NCI-H2196 treated with DMSO at 0.1 percent for 48 hours (cell line): ENCODE measurements at regions not wholly inside any gene's neighbourhood (a gene's known extent, or its start where the extent isn't known, plus 50 kb on each side); places are given as distances from the start of the nearest gene placed in this dataset.
A peak's percentile ranks its signal among the peaks of the same experiment; 100 is the strongest.

ENCODE experiments used
- DNase-seq: peaks from one replicate; lab custom pipeline; 2025; ENCODE audit not compliant: unreplicated experiment; lab: John Stamatoyannopoulos, UW

DNA sequence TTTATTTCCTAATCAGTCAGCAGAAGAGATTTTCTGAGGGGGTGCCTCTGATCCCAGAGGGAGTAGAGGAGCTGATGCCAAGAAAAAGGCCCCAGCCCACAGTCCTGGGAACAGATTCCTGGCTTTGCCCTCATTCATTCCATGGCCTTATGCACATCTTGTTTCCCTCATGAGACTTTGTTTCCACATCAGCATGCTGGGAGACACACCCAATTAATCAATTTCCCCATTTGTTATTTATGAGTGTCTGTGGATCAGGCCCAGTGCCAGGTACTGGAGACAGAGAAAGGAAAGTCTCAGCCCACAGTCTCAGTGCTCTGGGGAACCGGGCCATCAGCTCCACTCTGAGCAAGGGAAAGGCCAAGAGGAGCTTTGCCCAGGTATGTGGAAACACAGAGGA lies 496.2 kb upstream of the ZMIZ1 start:
- no peak for DNase-seq

DNA sequence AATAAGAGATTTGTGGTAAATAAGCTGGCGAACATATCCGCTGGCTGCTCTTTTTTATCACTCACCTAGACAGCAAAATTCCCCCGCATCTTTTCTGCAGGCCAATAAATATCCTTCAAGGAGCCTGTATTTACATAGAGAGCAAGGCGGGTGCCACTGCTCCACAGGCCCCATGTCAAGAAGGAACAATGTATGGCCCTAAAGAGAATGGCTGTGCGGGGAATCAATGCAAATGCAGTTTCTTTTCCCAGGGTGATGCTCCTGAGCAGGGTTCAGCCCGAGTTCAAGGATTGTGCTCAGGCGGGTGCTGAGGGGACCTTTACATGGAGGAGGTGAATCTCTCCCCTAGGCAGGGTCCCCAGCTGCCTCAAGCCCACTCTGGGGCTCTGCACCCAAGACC lies 494.2 kb upstream of the ZMIZ1 start:
- no peak for DNase-seq

DNA sequence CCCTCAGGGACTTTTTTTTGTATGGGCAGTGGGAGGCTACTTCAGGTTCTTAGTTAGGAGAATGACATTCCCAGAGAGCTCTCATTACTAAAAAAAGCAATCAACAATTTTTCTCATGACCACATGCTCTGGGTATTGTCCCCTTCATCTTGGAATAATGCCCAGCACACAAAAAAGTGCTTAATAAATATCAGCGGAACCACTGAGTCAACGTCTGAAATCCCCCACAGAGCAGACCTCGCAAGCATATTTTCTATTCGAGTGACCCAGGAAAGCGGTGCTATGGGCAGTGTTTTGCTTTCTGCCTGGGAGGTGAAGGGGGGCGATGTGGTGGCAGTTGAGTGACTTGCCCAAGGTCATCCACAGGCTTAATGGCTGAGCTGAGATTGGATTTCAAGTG lies 493.4 kb upstream of the ZMIZ1 start:
- DNase-seq: no peak

DNA sequence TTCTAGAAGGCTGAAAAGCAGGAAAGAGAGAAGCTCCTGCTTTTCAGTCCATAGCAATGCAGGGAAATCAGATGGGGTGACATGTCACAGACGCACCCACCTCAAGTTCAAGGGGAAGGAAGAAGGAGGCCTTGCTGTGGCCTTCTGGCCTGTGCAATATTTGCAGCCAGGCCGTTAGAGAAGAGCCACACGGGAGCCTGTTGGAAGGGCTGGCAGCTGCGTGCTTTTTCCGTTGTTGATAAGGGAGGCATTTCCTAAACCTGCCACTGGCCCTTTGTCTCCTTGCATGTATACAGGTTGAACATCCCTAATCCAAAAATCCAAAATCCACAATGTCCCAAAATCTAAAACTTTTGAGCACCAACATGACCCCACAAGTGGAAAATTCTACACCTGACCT lies 492.5 kb upstream of the ZMIZ1 start:
- no peak for DNase-seq

DNA sequence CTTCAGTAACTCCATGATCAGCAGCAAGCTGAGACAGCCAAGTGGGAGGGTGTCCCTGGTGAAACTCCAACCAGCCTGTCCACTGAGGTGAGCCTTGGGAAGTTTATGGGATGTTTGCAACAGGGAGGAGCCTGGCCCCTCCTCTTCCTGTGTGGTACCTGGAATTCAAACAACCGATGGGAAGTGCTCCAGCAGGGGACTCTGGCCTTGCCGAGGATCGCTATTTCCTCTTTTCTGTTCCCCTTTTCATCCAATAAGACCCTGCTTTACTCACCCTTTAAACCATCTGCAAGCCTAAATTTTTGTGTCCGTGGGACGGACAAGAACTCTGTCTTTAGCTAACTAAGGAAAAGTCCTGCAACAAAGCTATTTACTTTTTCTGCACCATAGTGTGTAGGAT lies 491.1 kb upstream of the ZMIZ1 start:
- no peak for DNase-seq

DNA sequence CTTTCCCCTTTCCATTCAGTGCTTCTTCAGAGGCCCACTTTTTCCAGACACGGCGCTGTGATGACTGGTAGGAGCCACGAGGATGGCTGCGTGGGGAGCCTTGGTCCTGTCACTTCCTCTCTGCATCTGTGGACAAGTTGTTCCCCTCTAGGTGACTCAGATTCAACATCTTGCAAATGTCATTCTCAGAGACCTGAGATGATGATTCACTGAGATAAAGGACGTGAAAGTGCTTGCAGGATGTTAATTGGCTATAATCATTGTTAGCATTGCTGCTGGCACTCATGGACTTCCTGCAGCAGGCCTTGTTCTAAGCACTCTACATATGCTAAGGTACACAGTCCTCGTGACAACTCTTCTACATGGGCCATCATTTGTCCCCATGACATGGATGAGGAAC lies 489.8 kb upstream of the ZMIZ1 start:
- no peak for DNase-seq

DNA sequence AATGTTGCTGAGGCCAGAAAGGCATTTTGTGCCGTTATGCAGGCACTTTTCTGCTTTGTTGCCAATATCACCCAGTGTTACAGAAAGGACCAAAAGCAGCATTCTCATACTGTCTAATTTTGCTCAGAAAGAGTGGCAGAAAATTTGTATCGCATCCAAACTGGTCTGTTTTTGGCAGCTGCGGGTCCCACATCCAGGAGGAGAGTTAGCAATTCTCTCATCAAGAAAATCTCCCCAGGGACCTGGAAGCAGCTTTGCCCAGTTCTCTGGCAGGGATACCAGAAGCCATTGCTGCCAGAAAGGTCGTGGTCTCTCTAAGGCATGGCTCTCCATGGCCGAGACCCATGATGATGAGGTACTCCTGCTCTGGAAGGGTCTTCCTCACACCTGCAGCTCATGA lies 489.2 kb upstream of the ZMIZ1 start:
- DNase-seq: no peak

DNA sequence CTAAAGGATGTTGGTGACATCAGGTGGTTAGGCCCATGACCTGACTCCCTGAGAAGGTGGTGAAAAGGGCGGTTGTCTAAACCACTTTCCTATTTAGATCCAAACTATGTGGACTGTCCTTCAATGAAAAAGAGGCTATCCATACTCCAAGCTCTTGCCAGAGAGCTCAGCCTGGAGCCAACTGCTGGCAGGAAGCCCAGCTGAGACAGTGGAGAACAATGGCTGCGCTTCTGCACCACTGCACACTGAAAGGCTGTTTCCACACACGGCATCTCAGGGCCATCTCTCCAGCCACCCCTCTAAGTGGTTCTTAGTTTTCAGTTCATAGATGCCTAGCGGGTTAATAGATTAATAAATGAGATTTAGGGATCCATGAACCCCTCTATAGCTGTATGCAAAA lies 488.8 kb upstream of the ZMIZ1 start:
- peak; percentile 49 for DNase-seq

DNA sequence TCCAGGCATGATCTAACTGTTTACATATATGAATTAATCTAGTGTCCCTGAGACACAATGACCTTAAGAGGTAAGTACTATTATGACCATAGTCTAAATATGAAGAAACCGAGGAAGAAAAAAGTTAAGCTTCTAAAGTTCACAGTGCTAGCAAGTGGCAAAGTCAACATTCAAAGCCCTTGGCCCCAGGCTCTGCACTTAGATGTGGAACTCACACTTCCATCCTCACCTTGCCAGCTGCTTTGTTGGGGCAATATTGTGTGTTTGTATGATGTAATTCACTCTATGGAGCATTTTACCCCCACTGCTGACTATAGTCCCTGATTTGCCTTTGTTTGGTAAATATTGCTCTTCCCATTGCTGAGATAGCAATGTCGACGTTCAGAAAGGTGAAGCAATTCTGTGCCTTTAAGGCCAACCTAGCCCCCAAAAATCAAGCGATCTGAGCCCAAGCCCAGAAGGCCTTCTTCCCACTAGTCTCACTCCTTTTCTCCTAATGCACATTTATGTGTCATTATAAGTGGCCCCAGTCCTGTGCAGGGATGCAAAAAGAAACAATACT lies 487.6 kb upstream of the ZMIZ1 start:
- no peak for DNase-seq

DNA sequence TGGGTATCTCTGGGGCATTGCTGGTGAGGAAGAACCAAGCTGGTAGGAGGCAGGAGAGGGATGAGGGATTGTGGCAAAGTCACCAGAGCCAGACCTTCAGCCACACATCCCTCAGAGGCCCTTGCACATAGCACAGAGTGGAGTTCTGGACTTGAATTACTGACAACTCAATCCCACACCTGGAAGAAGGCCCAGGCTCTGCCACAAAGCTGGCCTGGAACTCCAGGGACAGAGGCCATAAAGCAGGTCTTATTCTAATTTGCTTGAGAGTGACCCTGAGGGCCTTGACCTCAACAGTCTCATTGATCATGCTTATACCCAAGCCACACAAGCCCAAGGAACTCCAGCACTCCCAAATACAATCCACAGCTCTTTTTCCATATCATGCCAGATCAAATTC lies 486.2 kb upstream of the ZMIZ1 start:
- DNase-seq: no peak

DNA sequence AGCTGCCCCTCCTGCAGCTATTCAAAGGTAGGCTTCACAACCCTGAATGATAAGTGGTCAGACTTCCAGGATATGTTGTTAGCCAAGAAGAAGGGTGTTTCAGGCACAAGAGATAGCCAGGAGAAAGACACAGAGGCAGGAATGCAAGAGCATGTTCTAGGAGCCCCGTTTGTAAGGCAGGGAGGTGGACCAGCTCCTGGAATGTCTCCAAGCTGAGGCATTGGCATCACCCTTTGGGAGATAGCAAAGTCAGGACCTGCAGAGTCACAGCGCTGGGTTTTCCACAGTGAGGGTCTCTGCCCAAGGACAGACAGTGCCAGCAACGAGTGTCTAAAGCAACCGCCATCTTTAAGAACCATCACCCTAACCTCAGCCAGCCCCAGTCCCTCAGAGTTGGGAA lies 484.5 kb upstream of the ZMIZ1 start:
- DNase-seq: no peak

DNA sequence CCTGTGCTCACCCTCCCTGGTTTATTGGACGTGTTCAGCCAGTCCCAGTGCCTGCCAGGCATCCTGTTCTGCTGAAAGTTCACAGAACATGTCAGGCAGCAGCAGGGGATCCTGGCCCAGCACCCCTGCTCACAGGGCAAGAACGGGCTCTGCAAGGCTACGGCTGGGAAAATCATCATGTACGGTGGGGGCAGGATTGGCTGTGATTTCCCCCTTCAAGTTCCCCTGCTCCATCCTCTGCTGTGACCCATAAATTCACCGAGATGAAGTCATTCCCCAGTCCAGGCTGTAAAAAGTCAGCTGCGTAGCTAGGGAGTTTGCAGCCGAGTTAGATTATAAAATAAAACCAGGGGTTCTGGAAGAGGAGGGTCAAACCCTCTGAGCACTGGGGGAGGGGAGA lies 484.1 kb upstream of the ZMIZ1 start:
- no peak for DNase-seq

DNA sequence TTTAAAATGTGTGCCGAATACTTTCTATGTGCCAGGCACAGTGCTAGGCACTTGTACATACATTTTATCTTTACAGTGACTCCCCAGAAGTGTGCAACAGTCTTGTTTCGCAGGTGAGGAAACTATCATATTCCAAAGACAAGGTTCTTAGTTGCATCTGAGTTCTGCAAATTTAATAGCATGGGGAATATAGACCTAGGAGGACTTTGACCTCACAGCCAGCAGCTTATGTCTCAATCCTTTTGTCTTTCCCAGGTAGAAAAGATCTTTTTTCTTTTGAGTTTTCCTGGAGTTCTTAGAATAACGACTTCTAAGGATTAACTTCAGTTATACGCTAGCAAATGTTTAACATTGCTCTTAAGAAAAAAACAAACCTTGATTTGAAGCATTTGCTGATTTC lies 482.8 kb upstream of the ZMIZ1 start:
- DNase-seq: no peak

DNA sequence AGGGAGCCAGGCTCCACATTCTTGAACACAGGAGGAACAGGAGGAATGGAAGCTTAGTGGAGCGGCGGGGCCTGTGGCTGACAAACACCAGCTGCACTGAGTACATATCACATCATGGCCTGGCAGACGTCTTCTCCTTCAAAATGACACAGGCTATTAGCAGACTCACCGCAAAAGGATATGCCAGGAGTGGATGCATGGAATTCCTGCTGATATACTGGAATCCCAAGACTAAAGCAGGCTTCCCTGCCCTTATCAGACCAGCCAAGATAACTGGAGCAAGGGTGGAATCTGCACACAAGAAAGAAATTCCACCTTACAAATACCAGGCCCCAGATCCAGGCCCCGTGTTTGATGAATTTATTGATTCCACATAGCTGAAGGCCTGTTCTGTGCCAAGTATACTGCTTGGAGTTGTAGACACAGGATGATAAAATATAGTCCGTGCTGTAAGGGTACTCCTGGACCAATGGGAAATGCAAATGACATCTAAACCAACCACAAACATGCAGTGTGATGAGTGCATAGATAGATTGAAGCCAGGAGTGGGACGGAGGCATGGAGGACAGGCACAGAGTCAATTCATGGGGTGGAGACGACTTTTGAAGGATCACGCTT lies 480.5 kb upstream of the ZMIZ1 start:
- no peak for DNase-seq

DNA sequence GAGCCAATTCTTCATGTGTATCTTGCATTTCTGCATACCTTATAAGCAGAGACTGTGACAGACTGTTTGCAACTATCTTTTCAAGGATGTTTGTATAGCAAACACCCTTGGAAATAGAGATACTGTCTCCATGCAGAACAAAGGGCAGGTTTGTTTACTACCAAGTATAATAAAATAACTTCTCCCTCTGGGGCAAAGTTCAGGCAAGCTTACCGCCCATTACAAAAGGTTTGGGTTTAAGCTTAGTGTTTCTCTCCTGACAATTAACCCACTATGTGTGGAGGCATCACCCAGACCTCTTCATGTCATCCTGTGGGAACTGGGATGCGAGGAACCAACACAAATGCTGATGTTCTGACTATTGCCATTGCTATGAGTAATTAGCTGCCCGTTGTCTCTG lies 479.1 kb upstream of the ZMIZ1 start:
- DNase-seq: no peak

DNA sequence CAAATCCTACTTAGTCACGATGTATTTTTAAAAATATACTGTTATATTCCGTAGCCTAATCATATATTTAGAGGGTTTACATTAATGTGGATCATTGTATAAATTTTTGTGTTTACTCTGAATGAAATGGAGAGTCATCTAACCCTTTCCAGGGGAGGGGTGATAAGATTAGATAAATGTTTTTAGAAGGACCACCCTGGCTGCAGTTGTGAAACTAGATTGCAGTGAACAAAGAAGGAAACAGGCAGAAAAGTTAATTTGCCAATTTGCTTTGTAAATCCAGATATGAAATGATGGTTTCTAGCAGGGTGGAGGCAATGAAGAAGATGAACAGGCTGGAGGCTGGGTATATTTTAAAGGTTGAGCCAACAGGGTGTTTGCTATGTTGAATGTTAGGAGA lies 477.7 kb upstream of the ZMIZ1 start:
- DNase-seq: no peak

DNA sequence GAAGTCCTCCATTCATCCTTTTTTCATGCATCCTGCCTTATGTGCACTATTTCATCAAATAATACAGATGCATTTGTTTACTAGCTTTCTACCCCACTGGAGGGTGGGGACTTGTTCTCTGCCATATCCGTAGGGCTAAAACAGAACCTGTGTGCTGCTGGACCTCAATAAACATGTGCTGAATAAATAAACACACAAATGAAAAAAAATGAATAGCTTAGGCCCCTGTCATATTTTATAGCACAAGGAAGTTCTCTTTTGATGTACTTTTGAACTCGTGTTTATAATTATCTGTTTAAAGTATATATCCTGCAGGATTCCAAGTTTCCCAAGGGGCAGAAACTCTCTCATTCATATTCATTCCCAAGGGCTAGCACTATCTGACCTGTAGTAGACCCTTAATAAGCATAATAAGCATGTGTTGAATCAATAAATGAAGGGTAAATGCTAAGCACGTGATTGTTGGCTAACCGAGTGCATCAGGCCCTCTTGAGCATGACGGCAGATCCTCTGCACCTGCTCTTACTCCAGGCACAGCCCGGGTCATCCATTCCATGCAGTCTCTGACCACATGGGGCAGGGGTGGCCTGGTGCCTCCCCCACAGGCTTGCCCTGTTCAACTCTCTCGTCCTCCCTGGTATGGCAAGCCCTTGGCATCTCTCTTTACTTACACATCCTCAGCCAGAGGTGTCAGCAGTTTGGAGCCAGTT lies 474.1 kb upstream of the ZMIZ1 start:
- DNase-seq: peak; percentile 50

DNA sequence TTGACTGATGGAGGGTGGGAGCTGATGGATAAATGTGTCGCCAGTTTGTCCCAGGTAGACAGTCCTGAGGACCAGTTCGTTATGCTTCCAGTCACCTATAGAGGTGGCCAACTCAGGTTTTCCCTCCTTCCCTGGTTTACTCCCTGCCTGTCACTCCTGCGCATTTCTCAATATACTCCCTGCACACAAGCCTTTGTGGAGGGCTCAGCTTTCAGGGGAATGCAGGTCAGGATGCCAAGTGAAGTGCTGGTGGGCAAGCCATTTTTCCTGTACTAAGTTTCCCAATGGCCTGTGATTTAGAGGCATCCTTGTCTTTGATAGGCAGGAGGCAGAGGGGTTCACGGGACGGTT lies 473.5 kb upstream of the ZMIZ1 start:
- DNase-seq: no peak

DNA sequence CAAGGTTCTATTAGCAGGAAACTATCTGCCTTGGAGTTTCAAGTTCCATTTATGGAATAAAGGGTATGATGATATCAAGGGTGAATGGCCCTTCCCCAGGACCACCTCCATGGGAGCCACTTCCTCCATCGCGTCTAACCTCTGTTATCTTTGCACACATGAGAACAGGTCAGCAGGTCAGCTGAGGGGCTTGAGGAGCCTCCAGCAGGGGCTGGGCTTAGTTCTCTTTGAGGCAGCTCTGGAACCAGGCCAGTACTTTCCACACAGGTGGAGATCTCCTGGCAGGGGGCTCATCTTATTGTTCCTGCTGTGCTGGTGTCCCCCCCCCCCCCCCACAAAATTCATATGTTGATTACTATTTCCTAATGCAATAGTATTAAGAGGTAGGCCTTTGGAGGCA lies 472.2 kb upstream of the ZMIZ1 start:
- DNase-seq: no peak

DNA sequence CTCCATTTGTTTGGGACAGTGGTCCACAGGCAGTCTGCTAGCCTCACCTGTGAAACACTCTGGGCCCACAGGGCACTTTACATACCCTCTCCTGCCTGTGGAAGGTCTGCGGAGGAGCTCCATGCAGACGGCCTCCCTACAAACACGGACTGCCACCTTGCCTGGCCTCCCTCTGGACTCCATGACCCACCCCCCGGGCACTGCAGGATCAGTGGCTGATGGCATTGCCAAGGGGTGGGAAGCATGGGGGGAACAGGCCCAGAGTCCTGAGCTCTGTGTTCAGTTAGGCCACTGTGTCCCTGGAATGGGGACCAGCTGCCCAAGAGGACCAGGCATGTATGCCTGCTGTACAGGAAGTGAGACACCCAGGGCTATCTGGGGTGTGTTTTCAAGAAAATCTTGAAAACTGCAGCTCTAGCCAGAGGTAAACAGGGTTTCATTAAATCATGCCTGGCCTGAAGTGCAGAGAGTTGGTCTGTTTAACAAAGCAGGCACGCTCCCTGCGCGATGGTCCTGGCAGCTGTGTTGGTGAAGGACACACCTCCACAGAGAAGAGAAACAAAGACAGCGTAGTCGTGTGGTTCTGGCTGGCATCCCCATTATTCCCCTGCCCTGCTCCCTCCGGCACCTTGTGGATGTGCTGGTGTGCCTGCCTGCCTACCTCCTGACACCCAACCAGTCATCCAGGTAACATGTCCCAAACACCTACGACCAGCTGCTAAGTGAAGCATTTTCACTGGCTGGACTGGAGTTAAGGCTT lies 470.8 kb upstream of the ZMIZ1 start:
- DNase-seq: no peak

DNA sequence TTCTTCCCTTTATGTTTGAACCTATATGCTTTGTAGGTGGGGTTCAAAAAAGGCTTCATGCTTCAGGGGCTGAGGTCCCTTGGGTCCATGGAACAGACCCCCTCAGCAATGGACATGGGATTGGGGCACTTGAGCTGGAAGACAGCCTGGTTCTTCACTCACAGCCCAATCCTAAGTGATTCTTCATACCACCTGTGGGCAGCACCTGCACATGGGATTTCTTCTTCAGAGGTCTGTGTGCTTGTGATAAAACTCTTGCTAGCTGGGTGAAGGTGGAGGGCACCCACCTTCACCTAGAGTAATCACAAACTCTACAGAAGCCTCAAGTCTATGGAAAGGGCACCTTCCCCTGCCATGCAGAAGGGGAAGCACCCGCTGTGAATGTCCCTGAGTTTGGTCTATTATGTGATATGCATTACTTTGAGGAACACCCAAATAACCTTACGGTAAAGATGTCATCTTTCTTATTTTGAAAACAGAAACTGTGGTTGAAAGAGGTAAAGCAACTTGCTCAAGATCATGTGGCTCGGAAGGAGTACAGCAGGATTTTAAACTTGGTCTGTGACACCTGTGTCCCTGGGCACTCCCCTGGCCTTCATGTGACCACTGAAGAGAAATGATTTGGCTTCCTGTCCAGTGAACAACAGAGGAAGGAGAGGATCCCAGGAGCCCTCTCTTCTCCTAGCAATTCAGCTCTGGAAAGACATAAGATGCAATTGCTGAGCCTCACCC lies 469.5 kb upstream of the ZMIZ1 start:
- no peak for DNase-seq
